GM12873 (cell line): ENCODE measurements at regions not wholly inside any gene's neighbourhood (a gene's known extent, or its start where the extent isn't known, plus 50 kb on each side); places are given as distances from the start of the nearest gene placed in this dataset.

ENCODE experiments used
- CTCF ChIP-seq: IDR thresholded peaks from 2 replicates; pipeline ENCODE4 v1.5.1; 2012; ENCODE audit warnings: low read depth, mild to moderate bottlenecking, moderate library complexity, low read length, control low read depth; ENCODE audit not compliant: insufficient read depth; ENCODE audit errors: missing control alignments

- no peak for TF ChIP-seq CTCF
Measured at GRCh38 chr11:134662629-134663360, 250.8 kb upstream of the B3GAT1 start.

GRCh38 chr11:134661660-134662059 is 249.6 kb upstream of the B3GAT1 start:
- no peak for TF ChIP-seq CTCF

GRCh38 chr11:134660416-134660815 is 248.4 kb upstream of the B3GAT1 start:
- no peak for TF ChIP-seq CTCF

- TF ChIP-seq CTCF: no peak
Measured at GRCh38 chr11:134659882-134660281, 247.8 kb upstream of the B3GAT1 start.

GRCh38 chr11:134658481-134659225 is 246.6 kb upstream of the B3GAT1 start:
- TF ChIP-seq CTCF: no peak

- no peak for TF ChIP-seq CTCF
Measured at GRCh38 chr11:134657631-134658030, 245.6 kb upstream of the B3GAT1 start.

- TF ChIP-seq CTCF: no peak
Measured at GRCh38 chr11:134656861-134657540, 245.0 kb upstream of the B3GAT1 start.
